Heart left ventricle (tissue), 16 donors: ENCODE measurements at regions not wholly inside any gene's neighbourhood (a gene's known extent, or its start where the extent isn't known, plus 50 kb on each side); places are given as distances from the start of the nearest gene placed in this dataset.

Experiments
- ATAC-seq, 4 donors: fragments of 200-7000 bp; cut with Tn5 transposase; one replicate each; pipeline ENCODE4 v1.9.1; 2020 to 2022; ENCODE audit warnings: moderate library complexity in 4 of 4, mild to moderate bottlenecking in 3 of 4, moderate number of reproducible peaks in 1 of 4
- DNase-seq, 5 donors: peaks; one replicate each; pipeline ENCODE4 v3.0.0-alpha.2; 2020
- H3K27ac ChIP-seq, 12 donors: fragments of 200-600 bp; sonication (generic) in 4 of 12; one replicate each; pipeline versions ENCODE4 v1.5.0 to v1.8.0; 2016 to 2022; ENCODE audit warnings: mild to moderate bottlenecking in 2 of 12
- H3K27me3 ChIP-seq, 9 donors: fragments of 200-600 bp; sonication (generic) in 2 of 9; one replicate each; pipeline versions ENCODE4 v1.5.1 to v1.8.0; 2016 to 2022; ENCODE audit warnings: mild to moderate bottlenecking in 3 of 9
- H3K36me3 ChIP-seq, 9 donors: fragments of 200-600 bp; sonication (generic) in 2 of 9; one replicate each; pipeline versions ENCODE4 v1.5.0 to v1.8.0; 2018 to 2022; ENCODE audit warnings: mild to moderate bottlenecking in 2 of 9
- H3K4me1 ChIP-seq, 12 donors: fragments of 200-600 bp; sonication (generic) in 4 of 12; one replicate each; pipeline versions ENCODE4 v1.5.0 to v1.8.0; 2016 to 2022; ENCODE audit warnings: mild to moderate bottlenecking in 3 of 12
- H3K4me3 ChIP-seq, 12 donors: fragments of 200-600 bp; sonication (generic) in 4 of 12; one replicate each; pipeline versions ENCODE4 v1.5.0 to v1.8.0; 2017 to 2022; ENCODE audit warnings: mild to moderate bottlenecking in 9 of 12, moderate library complexity in 4 of 12
- H3K9me3 ChIP-seq, 12 donors: fragments of 200-600 bp; sonication (generic) in 4 of 12; one replicate each; pipeline versions ENCODE4 v1.5.0 to v1.8.0; 2016 to 2022; ENCODE audit warnings: mild to moderate bottlenecking in 1 of 12
- POLR2A ChIP-seq, 2 donors: fragments of 450-650 bp; IDR thresholded peaks; one replicate each; pipeline ENCODE4 v1.6.1; 2017; ENCODE audit warnings: antibody characterized with exemption in 2 of 2, mild to moderate bottlenecking in 2 of 2, moderate library complexity in 2 of 2
- WGBS, 4 donors: extraction: QIAGEN DNeasy Blood & Tissue Kit in 2 of 4; methylation state at CpG; one replicate each; pipeline versions ENCODE4 v1.1.5 to v1.1.7; 2013 to 2018; 5-methylcytosine and 5-hydroxymethylcytosine counted together
- intact Hi-C, 10 donors: fragments of 100-400 bp; cut with DNase I; formaldehyde crosslinking; loops; one replicate each; pipeline versions ENCODE4 v1.11.1 to v1.14.2; 2022
- TF ChIP-seq, protein P1 (sequence below), 12 donors: fragments of 200-600 bp; sonication (generic) in 4 of 12; IDR thresholded peaks; one replicate each; pipeline versions ENCODE4 v1.5.0 to v1.8.0; 2018 to 2022; ENCODE audit warnings: antibody characterized with exemption in 12 of 12, mild to moderate bottlenecking in 5 of 12
- donor health status: ischemic (EF 13 %, LVEDD 7.1; RV severe dilation, severe dysfunction).
- donor health status: healthy with polysubstance abuse.
- donor health status: DM: no; HTN: yes; CAD: no.
- donor health status: DM: no; HTN: no; CAD: no.
- donor health status: ischemic (EF 25% LVEDD 6.9; RV normal size, moderate dysfunction).
- donor health status: ischemic (EF 25% LVEDD 5.7; RV mildly dilated, moderate dysfunction).
- donor health status: healthy.
- donor health status: DM: yes; HTN: yes; CAD: no.
- donor health status: ischemic (EF 35%, LVEDD 5.7; RV mildly dilated, moderate dysfunction).
- donor health status: nonischemic (EF 11% LVEDD 7.7; RV severe dilation, severe dysfunction).
- donor health status: DM: yes; HTN: yes; CAD: no.
- donor health status: PGD.
- donor health status: ischemic (EF 29% LVEDD 5.4; RV normal size, mild dysfunction).
- donor health status: nonischemic (EF 23%, LVEDD 6.1; RV moderate dilation, normal function).

DNA sequence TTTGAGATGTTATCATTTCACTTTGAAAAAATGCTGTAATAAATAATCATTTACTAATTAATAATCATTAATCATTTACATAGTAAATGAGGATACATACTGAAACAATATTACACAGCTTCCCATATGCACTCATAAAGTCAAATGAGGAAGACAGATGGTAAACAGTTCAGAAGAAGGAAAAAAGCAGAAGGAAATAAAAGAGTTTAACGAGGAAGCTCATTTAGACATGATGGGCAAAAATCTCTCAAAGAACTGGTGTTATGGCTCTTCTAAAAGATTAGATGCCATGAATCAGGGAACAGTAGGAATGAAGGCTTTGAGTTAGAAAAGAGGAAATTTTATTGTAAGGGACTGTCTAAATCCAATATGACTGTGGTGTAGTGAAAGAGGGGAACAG lies 347.6 kb downstream of the PTPRC start:
- Histone ChIP-seq H3K9me3 (peaks cover 0 to 7% (median 0%) of the 10 kb centered on the region in 12 donors), H3K36me3 (no peaks in the 10 kb centered on the region), H3K27ac (no peak overlapping the region), H3K4me3 (no peak overlapping the region), H3K27me3 (no peaks in the 10 kb centered on the region), H3K4me1 (no peaks in the 10 kb centered on the region)
- DNase-seq: no peak
- intact Hi-C loops: no loop called here
- ATAC-seq: no peak
- no peak for TF ChIP-seq POLR2A (IDR thresholded peaks at IDR 0.05)
- TF ChIP-seq, protein P1, sequence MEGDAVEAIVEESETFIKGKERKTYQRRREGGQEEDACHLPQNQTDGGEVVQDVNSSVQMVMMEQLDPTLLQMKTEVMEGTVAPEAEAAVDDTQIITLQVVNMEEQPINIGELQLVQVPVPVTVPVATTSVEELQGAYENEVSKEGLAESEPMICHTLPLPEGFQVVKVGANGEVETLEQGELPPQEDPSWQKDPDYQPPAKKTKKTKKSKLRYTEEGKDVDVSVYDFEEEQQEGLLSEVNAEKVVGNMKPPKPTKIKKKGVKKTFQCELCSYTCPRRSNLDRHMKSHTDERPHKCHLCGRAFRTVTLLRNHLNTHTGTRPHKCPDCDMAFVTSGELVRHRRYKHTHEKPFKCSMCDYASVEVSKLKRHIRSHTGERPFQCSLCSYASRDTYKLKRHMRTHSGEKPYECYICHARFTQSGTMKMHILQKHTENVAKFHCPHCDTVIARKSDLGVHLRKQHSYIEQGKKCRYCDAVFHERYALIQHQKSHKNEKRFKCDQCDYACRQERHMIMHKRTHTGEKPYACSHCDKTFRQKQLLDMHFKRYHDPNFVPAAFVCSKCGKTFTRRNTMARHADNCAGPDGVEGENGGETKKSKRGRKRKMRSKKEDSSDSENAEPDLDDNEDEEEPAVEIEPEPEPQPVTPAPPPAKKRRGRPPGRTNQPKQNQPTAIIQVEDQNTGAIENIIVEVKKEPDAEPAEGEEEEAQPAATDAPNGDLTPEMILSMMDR (IDR thresholded peaks at IDR 0.05): no peak
- WGBS, 4 donors: 60 to 74% (median 61%) methylated on average over 1 of the region's 1 CpG

DNA sequence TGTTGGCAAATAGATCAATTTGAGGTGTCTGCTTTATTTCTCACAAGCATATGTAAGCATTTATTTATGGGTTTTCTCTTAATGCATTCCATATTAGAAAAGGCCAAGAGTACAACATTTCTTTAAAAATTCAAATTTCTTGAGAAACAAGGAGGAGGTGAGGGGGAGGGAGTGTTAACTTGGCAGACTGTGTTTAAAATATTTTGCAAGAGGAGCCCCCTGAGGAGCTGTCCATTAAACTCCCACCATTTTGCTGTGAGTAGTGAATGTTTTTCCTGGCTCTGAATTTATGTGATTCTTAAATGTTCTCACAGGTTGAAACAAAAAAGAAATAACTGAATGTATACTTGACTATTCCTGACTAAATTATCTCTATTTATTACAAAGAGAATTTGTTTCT lies 363.8 kb downstream of the PTPRC start:
- no peak for DNase-seq
- intact Hi-C loops: loop anchor here in 1 of 10 donors (10.0 kb wide), 1 partner anchor 158 kb away; no protein-coding TSS in a partner anchor
- ATAC-seq: no peak

DNA sequence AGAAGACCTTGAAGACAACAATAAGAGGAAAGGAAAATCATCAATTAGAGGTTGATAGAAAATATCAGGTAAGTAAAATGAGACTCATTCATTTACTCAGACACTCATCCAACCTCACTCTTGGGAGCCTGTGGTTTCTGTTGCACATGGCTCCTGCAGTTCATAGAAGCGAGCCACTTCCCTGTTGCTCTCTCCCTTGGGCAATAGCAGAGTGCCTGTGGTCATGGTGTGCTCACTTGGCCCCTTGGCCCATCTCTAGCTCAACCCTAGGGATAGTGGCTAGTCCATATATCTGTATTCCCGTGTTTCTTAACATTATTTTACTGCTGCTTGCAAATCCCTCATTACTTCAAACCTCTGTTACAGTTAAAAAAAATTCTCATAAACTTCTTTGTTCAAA lies 368.6 kb downstream of the PTPRC start:
- no peak overlapping the region for H3K4me3 ChIP-seq
- no peak overlapping the region for H3K27ac ChIP-seq
- 91 to 94% (median 92%) methylated on average over 2 of the region's 2 CpGs for WGBS, 4 donors
- intact Hi-C loops: loop anchor here in 1 of 10 donors (10.0 kb wide), 1 partner anchor 163 kb away; no protein-coding TSS in a partner anchor
- ATAC-seq (no peak), DNase-seq (peak in 1 of 5 donors; percentile 24)
- no peaks in the 10 kb centered on the region for H3K36me3 ChIP-seq
- H3K27me3 ChIP-seq: no peaks in the 10 kb centered on the region
- TF ChIP-seq POLR2A (IDR thresholded peaks at IDR 0.05): no peak
- TF ChIP-seq, protein P1 (IDR thresholded peaks at IDR 0.05): no peak
- H3K9me3 ChIP-seq: no peaks in the 10 kb centered on the region
- H3K4me1 ChIP-seq: peaks cover 0 to 23% (median 11%) of the 10 kb centered on the region in 12 donors

More for the DNA sequence above, 363.8 kb downstream of the PTPRC start:
- Histone ChIP-seq H3K27me3 (no peaks in the 10 kb centered on the region), H3K9me3 (no peaks in the 10 kb centered on the region), H3K36me3 (no peaks in the 10 kb centered on the region), H3K27ac (no peak overlapping the region), H3K4me1 (peaks cover 0 to 2% (median 0%) of the 10 kb centered on the region in 12 donors), H3K4me3 (no peak overlapping the region)
- TF ChIP-seq, protein P1 (IDR thresholded peaks at IDR 0.05): no peak
- no peak for TF ChIP-seq POLR2A (IDR thresholded peaks at IDR 0.05)

DNA sequence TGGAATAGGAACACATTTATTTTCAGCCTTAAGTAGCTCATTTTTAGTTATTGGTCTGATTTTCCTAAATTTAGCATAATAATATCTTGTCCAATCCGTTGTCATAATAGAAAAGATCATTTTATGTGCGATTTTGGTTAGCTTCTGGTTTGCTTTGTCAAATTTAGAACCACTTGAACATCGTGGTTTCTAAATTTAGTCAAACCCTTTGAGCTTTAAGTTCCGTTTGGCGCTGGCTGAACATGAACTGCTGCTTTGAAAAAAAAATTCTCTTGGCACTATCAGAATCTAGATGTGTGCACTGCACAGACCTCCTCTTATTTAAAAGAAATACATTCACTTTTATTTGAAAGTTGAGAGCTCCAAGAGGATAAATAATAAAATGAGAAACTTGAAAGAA lies 370.6 kb downstream of the PTPRC start:
- intact Hi-C loops: loop anchor here in 1 of 10 donors (10.0 kb wide), 1 partner anchor 165 kb away; no protein-coding TSS in a partner anchor
- Histone ChIP-seq H3K36me3 (no peaks in the 10 kb centered on the region), H3K9me3 (no peaks in the 10 kb centered on the region), H3K4me1 (peaks cover 0 to 23% (median 11%) of the 10 kb centered on the region in 12 donors), H3K27ac (peak overlapping the region in 2 of 12 donors; percentile 26 to 32), H3K4me3 (peak overlapping the region in 1 of 12 donors; percentile 11), H3K27me3 (no peaks in the 10 kb centered on the region)
- ATAC-seq (peak in 3 of 4 donors; percentile 49 to 59 (median 56)), DNase-seq (no peak)
- 4 to 8% (median 7%) methylated on average over 5 of the region's 5 CpGs for WGBS, 4 donors
- TF ChIP-seq POLR2A (IDR thresholded peaks at IDR 0.05): no peak
- TF ChIP-seq, protein P1 (IDR thresholded peaks at IDR 0.05): no peak
